Panc1 (cell line): ENCODE measurements at regions not wholly inside any gene's neighbourhood (a gene's known extent, or its start where the extent isn't known, plus 50 kb on each side); places are given as distances from the start of the nearest gene placed in this dataset.

Source experiments
- ATAC-seq: fragments of 200-7000 bp; cut with Tn5 transposase; 2 replicates; pipeline ENCODE4 v1.9.1; 2020; ENCODE audit warnings: mild to moderate bottlenecking, moderate library complexity
- BruUV-seq: library from RNA; stranded (reverse); fragments of 400-500 nt; replicated peaks from 2 replicates; lab custom pipeline; 2021; lab: Mats Ljungman, UMichigan
- CTCF ChIA-PET: fragments of 300-600 bp; sonication (Branson Sonifier 250); formaldehyde crosslinking; loops from one replicate; lab custom pipeline; 2022; ENCODE audit warnings: antibody characterized with exemption; lab: Charles Lee
- POLR2A ChIA-PET: fragments of 300-600 bp; sonication (Branson Sonifier 250); formaldehyde crosslinking; loops from one replicate; lab custom pipeline; 2022; ENCODE audit warnings: antibody characterized with exemption; lab: Charles Lee
- DNase-seq: peaks from one replicate; pipeline ENCODE4 v3.0.0-alpha.2; 2010; ENCODE audit warnings: low read depth, low spot score
- H3K27ac ChIP-seq: 2 replicates; pipeline ENCODE4 v1.5.1; 2011; ENCODE audit warnings: mild to moderate bottlenecking, low read length, inconsistent platforms
- H3K27me3 ChIP-seq: fragments of 200-500 bp; sonication (Bioruptor generic); 2 replicates; pipeline ENCODE4 v1.6.0; 2014; ENCODE audit warnings: low read length, inconsistent platforms; ENCODE audit not compliant: control insufficient read depth, insufficient read depth
- H3K36me3 ChIP-seq: fragments of 200-500 bp; sonication (Bioruptor generic); 2 replicates; pipeline ENCODE4 v1.5.1; 2014; ENCODE audit warnings: inconsistent platforms, mild to moderate bottlenecking, low read length, moderate library complexity; ENCODE audit not compliant: control insufficient read depth, insufficient read depth
- H3K4me1 ChIP-seq: 2 replicates; pipeline ENCODE4 v1.5.1; 2011; ENCODE audit warnings: inconsistent platforms, mild to moderate bottlenecking, low read length, moderate library complexity; ENCODE audit not compliant: control insufficient read depth, insufficient read depth
- H3K4me3 ChIP-seq, 2 experiments: 2 replicates each; pipeline ENCODE4 v1.5.1; 2011 to 2012; ENCODE audit warnings: low read depth in 2 of 2, low read length in 2 of 2, mild to moderate bottlenecking in 2 of 2, inconsistent platforms in 1 of 2, moderate library complexity in 1 of 2
- H3K9me3 ChIP-seq: fragments of 200-500 bp; sonication (Bioruptor generic); 2 replicates; pipeline ENCODE4 v1.5.1; 2014; ENCODE audit warnings: low read depth, mild to moderate bottlenecking, inconsistent platforms, low read length, moderate library complexity; ENCODE audit not compliant: control insufficient read depth, insufficient read depth
- CTCF ChIP-seq: fragments of 450-650 bp; IDR thresholded peaks from 2 replicates; pipeline ENCODE4 v1.5.1; 2017; ENCODE audit warnings: mild to moderate bottlenecking
- POLR2AphosphoS5 ChIP-seq: IDR thresholded peaks from 2 replicates; pipeline ENCODE4 v1.6.1; 2012; ENCODE audit warnings: mild to moderate bottlenecking, low read depth, low read length, moderate library complexity
- SIN3A ChIP-seq: IDR thresholded peaks from 2 replicates; pipeline ENCODE4 v1.6.1; 2012; ENCODE audit warnings: low read depth, mild to moderate bottlenecking, low read length, moderate library complexity, borderline replicate concordance; ENCODE audit not compliant: insufficient read depth
- TCF7L2 ChIP-seq: IDR thresholded peaks from 2 replicates; pipeline ENCODE4 v1.6.1; 2011; ENCODE audit warnings: mild to moderate bottlenecking, low read depth, low read length, inconsistent platforms
- in situ Hi-C: cut with HindIII; loops from 2 replicates; pipeline ENCODE4 v1.10.0; 2016; ENCODE audit warnings: low sequenced_read_pairs, low pct_unique_long_range_greater_than_20kb
- intact Hi-C: fragments of 100-400 bp; cut with micrococcal nuclease; formaldehyde crosslinking; loops from one replicate; pipeline ENCODE4 v1.10.0; 2022; ENCODE audit not compliant: unreplicated experiment
- TF ChIP-seq, protein P1 (sequence below), 2 experiments: IDR thresholded peaks; 2 replicates each; pipeline ENCODE4 v1.6.1; 2011 to 2012; ENCODE audit warnings: low read depth in 2 of 2, control low read depth in 1 of 2, low read length in 1 of 2, mild to moderate bottlenecking in 1 of 2, moderate library complexity in 1 of 2; ENCODE audit not compliant: insufficient read depth in 1 of 2

DNA sequence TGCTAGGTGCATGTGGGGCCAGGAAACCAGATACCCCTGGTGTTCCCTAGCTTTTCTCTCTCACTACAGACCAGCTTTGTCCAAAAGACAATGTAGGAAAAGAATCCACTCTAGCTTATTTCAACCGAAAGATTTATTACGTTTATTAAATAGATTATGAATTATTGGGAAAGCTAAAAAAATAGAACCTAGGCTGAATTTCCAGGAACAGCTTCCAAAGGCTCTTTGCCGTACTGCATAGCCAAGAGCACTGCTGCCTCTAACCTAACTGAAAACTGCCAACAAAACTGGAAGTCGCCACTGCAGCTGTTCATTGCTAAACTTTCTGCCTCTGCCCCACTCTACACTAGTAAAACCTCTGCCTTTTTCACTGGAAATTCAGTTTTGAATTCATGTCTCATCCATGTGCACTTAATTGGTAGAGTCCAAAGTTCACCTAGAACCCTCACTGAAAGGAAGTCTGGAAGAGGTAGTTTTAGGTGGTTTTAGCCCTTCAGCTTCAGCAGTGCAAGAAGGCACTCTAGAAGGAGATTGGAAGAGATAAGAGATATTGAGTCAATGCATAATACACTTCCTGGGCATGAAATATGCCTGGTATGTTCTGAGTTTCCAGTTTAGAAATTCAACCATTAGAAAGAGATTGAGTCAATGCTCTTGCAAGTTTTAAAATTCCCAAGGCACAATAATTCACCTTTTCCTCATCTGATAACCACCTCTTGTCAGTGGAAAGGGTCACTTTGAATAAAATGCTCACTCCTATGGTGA lies 927.9 kb downstream of the MAT2B start:
- no TSS peak for BruUV-seq
- in situ Hi-C loops, result no loop called here
- no peak for ATAC-seq
- TF ChIP-seq POLR2AphosphoS5 (no peak), SIN3A (no peak), TCF7L2 (no peak), CTCF (no peak)
- TF ChIP-seq, protein P1, sequence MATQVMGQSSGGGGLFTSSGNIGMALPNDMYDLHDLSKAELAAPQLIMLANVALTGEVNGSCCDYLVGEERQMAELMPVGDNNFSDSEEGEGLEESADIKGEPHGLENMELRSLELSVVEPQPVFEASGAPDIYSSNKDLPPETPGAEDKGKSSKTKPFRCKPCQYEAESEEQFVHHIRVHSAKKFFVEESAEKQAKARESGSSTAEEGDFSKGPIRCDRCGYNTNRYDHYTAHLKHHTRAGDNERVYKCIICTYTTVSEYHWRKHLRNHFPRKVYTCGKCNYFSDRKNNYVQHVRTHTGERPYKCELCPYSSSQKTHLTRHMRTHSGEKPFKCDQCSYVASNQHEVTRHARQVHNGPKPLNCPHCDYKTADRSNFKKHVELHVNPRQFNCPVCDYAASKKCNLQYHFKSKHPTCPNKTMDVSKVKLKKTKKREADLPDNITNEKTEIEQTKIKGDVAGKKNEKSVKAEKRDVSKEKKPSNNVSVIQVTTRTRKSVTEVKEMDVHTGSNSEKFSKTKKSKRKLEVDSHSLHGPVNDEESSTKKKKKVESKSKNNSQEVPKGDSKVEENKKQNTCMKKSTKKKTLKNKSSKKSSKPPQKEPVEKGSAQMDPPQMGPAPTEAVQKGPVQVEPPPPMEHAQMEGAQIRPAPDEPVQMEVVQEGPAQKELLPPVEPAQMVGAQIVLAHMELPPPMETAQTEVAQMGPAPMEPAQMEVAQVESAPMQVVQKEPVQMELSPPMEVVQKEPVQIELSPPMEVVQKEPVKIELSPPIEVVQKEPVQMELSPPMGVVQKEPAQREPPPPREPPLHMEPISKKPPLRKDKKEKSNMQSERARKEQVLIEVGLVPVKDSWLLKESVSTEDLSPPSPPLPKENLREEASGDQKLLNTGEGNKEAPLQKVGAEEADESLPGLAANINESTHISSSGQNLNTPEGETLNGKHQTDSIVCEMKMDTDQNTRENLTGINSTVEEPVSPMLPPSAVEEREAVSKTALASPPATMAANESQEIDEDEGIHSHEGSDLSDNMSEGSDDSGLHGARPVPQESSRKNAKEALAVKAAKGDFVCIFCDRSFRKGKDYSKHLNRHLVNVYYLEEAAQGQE (IDR thresholded peaks at IDR 0.05; ENCODE audit: insufficient read depth in 1 of 2, low read depth in 2 of 2, low read length in 1 of 2), result no peak
- Histone ChIP-seq H3K27me3 (no peaks in the 10 kb centered on the region), H3K4me3 (no peak overlapping the region), H3K9me3 (peaks cover 4% of the 10 kb centered on the region; the same call in 1 of the 2 replicates), H3K36me3 (no peaks in the 10 kb centered on the region), H3K27ac (no peak overlapping the region), H3K4me1 (no peaks in the 10 kb centered on the region)
- intact Hi-C loops, result no loop called here
- CTCF ChIA-PET, result no interaction called here
- DNase-seq, result no peak
- POLR2A ChIA-PET, result no interaction called here

DNA sequence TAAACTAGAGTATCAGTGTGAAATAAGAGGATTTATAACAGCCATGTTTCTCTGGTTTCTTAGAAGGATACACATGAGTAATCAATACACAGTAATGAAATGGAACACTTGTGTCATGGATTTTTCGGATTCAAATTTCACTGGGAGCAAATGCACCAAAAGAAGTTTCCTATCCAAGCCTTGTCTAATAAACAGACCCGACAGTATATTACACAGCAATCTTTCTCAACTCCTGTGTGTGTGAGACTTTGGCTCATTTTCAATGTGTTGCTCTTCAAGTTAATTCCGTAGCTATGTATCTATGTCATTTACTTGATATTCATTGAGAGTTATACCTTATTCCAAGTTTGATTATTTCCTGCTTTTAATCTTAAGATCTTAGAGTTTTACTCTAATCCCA lies 930.2 kb downstream of the MAT2B start:
- DNase-seq, result no peak
- H3K27ac ChIP-seq, result no peak overlapping the region
- BruUV-seq, result no TSS peak
- H3K36me3 ChIP-seq, result no peaks in the 10 kb centered on the region
- H3K9me3 ChIP-seq, result no peaks in the 10 kb centered on the region
- ChIA-PET POLR2A (no interaction called here), CTCF (no interaction called here)
- no peak for ATAC-seq
- intact Hi-C loops (no loop called here), in situ Hi-C loops (no loop called here)
- H3K4me1 ChIP-seq, result no peaks in the 10 kb centered on the region
- no peak overlapping the region for H3K4me3 ChIP-seq
- H3K27me3 ChIP-seq, result no peaks in the 10 kb centered on the region
- no peak for TF ChIP-seq TCF7L2
- no peak for TF ChIP-seq CTCF
- TF ChIP-seq POLR2AphosphoS5, result no peak
- no peak for TF ChIP-seq SIN3A
- TF ChIP-seq, protein P1 (IDR thresholded peaks at IDR 0.05; ENCODE audit: insufficient read depth in 1 of 2, low read depth in 2 of 2, low read length in 1 of 2), result no peak
